AG10803 (cell line): ENCODE measurements at regions not wholly inside any gene's neighbourhood (a gene's known extent, or its start where the extent isn't known, plus 50 kb on each side); places are given as distances from the start of the nearest gene placed in this dataset.

Experiments used
- DNase-seq: peaks from one replicate; pipeline ENCODE4 v3.0.0; 2010; ENCODE audit warnings: low read depth
- H3K4me3 ChIP-seq: 2 replicates; pipeline ENCODE4 v1.5.1; 2011; ENCODE audit warnings: mild to moderate bottlenecking, low read length, control low read depth
- TF ChIP-seq, protein P1 (sequence below): conservative IDR thresholded peaks from 2 replicates; pipeline ENCODE4 v1.5.1; 2011; ENCODE audit warnings: mild to moderate bottlenecking, low read length, control low read depth, inconsistent platforms

DNA sequence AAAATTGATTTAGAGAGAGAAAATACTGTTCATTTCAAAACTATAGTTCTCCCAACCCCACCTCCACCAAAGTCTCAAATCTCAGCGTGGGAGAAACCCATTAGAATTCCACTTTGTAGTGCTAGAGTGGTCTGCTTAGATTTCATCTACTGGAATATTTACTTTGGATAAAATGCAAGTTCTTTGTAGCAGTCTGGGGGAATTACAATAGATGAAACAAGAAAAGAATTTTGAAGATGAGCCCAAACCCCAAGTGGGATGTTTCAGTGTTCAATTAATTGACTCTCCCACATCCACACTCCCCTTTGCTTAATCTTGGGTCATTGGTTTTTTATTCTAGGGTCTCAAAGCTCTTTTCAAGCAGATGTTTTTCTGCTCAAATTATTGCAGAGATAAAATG lies 97.8 kb downstream of the RPL22L1 start:
- H3K4me3 ChIP-seq: no peak overlapping the region
- no peak for DNase-seq
- TF ChIP-seq, protein P1, sequence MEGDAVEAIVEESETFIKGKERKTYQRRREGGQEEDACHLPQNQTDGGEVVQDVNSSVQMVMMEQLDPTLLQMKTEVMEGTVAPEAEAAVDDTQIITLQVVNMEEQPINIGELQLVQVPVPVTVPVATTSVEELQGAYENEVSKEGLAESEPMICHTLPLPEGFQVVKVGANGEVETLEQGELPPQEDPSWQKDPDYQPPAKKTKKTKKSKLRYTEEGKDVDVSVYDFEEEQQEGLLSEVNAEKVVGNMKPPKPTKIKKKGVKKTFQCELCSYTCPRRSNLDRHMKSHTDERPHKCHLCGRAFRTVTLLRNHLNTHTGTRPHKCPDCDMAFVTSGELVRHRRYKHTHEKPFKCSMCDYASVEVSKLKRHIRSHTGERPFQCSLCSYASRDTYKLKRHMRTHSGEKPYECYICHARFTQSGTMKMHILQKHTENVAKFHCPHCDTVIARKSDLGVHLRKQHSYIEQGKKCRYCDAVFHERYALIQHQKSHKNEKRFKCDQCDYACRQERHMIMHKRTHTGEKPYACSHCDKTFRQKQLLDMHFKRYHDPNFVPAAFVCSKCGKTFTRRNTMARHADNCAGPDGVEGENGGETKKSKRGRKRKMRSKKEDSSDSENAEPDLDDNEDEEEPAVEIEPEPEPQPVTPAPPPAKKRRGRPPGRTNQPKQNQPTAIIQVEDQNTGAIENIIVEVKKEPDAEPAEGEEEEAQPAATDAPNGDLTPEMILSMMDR: no peak

DNA sequence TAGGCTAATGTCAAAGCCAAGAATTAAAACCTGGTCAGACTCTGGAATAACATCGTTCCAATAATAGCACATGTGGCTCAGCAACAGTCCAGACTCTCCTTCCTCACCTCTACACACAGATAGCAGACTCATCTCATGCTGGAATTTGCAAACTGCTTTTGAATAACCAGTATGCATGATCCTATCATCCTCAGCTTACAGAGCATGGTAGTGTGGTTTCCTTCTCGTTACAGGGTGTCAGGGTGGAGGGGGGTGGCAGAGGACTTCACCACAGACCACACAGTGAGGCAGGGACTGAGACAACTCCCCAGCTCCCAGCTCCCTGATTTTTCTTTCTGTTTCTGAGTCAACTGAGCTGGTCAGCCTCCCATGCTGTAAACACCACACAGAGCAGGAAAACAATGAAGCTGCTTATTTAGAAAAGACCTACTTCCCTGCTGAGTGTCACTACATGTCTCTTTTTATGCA lies 101.6 kb downstream of the RPL22L1 start:
- peak; percentile 56 for DNase-seq
- TF ChIP-seq, protein P1: no peak
- no peak overlapping the region for H3K4me3 ChIP-seq

DNA sequence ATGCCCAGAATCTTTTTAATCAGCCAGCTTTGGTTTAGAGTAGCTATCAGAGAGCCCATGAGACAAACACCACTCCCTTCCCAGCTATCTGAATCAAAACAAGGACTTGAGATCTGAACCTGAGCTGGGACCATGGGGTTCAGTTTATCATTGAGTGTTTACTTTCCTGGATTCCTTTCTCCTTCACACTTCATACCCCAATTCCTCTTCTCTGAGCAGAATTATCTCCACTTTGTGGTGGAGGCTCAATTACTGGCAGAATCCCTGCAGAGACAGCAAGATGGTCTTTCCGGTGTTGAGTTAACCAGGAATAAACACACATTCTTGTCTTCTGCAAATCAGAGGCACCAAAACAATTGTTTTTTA lies 102.4 kb downstream of the RPL22L1 start:
- DNase-seq: no peak
- no peak overlapping the region for H3K4me3 ChIP-seq
- TF ChIP-seq, protein P1: no peak

DNA sequence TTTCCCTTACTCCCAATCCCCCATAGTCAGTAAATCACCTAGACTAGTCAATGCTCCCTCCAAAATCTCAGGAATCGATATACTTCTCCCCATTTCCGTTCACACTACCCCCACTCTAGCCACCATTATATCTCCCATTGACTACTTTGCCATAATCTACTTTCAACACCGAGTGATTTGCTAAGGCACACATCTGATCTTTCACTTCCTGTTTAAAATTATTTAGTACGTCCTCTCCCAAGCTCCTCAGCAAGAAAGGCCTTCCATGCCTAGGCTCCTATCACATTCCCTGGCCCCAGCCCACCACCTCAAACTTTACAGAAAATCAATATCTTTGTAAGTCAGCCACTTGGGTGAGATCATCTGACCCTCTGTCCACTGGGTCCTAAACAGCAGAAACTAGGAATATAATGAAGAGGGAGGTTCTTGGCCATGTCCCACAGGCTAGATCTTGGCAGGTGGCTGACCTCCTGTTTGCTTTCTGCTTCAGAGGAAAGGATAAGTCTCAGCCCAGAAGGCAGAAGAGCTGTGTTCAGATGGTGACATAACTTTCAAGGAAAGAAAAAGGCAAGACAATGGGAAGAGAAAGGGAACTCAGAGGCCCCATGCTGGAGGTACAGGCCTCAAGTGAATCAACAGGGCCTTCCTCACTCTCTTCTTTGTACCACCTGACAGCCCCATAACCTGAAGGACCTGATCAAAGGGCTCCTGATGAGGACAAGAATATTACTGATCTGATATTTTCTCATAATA lies 103.0 kb downstream of the RPL22L1 start:
- TF ChIP-seq, protein P1: no peak
- no peak for DNase-seq
- no peak overlapping the region for H3K4me3 ChIP-seq

DNA sequence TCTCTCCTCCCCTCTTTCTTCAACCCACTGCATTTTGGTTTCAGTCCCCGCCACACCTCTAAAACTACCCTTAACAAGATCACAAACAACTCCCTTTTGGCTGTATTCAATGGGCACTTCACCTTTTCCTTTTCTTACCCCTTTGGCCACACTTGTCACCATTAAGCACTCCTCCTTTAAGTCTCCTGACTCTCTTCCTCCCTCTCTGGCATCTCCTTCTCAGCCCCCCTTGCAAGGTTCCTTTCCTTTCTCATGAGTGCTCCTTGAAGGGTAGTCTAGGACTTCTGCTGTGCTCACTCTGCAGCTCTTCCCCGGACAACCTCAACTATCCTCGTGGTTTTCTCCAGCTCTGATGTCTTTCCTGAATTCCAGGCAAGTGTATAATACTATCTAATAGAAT lies 103.7 kb downstream of the RPL22L1 start:
- TF ChIP-seq, protein P1: no peak
- H3K4me3 ChIP-seq: no peak overlapping the region
- DNase-seq: no peak

DNA sequence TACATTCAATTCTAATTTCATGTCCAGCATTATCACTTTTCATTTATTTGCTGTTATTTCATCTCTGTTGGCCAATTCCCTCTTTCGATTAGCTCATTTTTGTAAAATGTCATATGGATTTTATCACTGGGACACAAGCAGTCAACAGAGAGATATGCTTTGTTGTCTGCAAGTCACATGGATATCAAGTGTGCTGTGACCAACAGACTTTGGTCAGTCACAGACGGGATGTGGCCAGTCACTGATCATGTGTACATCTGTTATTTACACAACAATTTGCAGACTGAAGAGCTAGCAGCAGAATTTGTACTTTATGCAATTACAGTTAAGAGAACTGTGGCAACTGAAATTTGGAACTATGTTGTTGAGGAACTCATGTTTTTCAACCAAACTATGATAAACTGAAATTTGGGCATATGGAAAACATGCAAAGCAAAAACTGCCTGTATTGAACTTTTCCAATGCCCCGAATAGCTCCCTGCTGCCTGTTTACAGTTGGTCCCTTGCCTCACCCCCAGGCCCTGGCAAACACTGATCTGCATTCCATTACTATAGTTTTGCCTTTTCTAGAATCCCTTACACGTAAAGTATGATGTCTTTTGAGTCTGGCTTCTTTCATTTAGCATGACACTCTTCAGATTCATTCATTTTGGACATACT lies 104.4 kb downstream of the RPL22L1 start:
- DNase-seq: peak; percentile 83
- TF ChIP-seq, protein P1: no peak

DNA sequence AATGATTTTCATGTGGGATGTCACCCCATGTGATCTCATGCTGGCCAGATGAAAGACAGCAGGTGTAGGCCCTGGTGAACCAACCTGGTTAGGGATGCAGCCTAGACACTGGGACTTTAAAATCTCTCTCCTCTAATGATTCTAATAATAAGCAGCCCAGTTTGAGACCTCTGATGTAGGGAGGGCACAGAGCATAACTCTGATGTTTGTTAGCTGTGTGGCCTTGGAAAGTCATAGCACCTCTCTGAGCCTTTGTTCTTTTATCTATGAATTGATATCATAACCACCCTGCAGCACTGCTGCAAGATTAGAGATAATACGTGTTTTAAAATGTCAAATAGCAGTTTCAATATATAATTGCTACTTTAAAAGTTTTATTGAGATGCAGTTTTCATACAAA lies 106.0 kb downstream of the RPL22L1 start:
- H3K4me3 ChIP-seq: no peak overlapping the region
- TF ChIP-seq, protein P1: no peak
- DNase-seq: no peak

More for the DNA sequence above, 104.4 kb downstream of the RPL22L1 start:
- no peak overlapping the region for H3K4me3 ChIP-seq
